OCI-M2 (cell line): ENCODE measurements at regions not wholly inside any gene's neighbourhood (a gene's known extent, or its start where the extent isn't known, plus 50 kb on each side); places are given as distances from the start of the nearest gene placed in this dataset.

Source experiments
- DNase-seq: peaks from one replicate; lab custom pipeline; 2025; ENCODE audit not compliant: unreplicated experiment; lab: John Stamatoyannopoulos, UW

DNA sequence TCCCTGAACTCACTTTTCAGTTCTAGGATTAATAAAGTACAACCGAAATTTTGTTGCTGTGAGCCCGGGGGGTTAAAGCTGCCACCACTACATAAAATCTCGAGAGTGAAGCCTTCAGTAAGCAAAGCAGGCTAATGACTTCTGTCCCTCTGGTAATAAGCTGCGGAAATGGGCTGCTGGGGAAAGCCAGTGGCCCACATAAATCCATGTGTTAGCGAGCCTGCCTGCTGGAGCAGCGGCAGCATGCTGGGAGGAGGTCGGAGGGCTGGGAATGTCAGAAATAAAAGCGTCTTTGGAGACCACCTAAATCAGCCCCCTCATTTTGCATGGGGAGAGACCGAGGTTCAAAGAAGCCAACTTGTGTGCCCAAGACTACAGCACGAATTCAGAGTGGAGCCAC, 371.7 kb downstream of the TNS1 start:
- no peak for DNase-seq

DNA sequence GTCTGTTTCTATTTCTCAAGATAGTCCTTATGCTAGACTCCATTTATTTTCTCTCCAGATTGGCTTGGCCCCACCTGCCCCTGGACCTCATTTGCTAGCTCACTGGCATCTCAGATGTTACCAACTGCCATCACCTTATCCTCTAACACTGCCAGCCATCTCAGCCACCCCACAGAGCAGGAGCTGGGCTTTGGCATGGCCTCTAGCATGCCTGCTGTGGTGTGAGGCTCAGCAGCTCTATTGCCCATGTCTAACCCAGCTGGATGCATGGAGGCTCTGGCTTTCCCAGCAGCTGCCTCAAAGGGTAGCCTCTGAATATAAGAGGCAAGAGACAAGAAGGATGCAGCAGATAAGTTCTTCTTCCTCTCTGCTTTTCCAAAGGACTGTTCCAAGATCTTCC, 373.4 kb downstream of the TNS1 start:
- DNase-seq = no peak

DNA sequence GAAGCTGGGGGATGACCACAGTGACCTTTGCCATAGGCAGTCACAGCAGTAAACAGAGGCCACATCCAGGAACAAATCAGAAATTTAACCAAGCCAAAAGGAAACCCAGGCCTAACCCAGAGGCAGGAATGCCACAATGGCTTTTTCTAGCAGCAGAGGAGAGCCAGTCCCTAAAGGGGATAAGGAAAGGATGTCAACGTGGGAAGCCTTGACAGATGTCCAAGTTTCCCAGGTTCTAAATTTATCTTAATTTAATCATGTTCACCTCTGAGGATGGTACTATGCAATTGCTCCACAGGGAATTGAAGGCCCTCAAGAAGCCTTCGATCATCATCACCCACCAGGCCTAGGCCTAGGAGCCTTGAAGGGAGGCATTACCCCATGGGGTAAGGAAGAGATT, 374.7 kb downstream of the TNS1 start:
- DNase-seq = no peak

DNA sequence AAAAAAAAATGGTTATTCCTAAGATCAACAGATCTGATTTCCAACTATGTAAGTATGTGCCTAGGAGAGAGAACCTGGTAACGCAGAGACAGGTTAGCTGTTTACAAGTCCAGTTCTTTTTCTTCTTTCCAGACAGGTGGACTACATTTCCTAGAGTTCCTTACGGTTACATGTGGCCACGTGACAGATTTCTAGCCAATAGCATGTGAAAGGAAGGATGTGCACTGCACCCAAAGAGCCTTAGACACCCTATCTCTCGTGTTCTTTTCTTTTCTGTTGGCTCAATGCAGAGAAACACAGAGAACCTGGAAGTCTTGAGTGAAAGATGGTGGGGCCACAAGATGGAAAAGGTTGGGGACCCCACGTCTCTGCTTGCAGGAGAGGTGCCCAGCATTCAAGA, 375.9 kb downstream of the TNS1 start:
- no peak for DNase-seq

- DNase-seq = no peak
These were observed 377.1 kb downstream of the TNS1 start for GRCh38 chr2:217625557-217626169.

DNA sequence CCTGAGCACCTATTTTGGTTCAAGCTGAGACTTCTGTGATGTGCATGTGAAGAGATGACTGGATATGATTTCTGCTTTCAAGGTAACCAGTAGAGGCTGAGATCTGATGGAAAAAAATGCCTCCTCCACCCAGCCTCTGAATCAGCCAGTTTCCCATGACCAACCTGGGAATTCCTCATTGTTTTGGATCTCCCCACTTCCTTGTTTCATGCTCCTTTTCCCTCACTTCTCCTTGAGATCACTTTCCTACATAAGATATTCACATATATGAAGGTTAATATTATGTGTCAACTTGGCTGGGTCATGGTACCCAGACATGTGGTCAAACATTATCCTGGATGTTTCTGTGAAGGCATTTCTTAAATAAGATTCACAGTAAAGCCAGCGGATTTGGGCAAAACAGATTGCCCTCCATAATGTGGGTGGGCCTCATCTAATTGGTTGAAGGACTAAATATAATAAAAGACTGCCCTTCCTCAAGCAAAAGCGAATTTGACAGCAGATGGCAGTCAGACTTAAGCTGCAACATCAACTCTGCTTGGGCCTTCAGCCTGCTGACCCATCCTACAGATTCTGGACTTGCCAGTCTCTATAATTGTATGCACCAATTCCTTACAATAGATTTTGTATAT, 379.4 kb downstream of the TNS1 start:
- DNase-seq = no peak

GRCh38 chr2:217622205-217623060, 380.4 kb downstream of the TNS1 start:
- DNase-seq = no peak

- DNase-seq = no peak
These were observed 381.4 kb downstream of the TNS1 start for GRCh38 chr2:217621391-217621801.

DNA sequence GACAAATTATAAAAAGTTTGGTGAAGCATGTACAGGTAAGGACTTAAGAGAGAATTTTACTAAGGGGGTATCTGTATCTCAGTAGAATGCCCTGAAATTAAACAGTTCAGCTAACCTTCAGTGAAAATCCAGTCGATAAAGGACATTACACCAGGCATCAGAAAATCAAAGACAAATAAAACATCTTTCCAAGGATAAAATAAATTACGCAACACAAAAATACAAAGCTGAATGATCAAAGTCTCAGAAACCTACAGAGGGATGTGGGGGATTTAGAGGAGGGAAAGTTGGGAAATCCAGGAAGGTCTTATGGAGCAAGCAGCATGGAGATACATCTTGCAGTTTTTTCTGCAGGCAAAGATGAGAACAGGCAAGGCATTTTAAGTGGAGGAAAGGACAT, 384.1 kb downstream of the TNS1 start:
- DNase-seq = no peak

DNA sequence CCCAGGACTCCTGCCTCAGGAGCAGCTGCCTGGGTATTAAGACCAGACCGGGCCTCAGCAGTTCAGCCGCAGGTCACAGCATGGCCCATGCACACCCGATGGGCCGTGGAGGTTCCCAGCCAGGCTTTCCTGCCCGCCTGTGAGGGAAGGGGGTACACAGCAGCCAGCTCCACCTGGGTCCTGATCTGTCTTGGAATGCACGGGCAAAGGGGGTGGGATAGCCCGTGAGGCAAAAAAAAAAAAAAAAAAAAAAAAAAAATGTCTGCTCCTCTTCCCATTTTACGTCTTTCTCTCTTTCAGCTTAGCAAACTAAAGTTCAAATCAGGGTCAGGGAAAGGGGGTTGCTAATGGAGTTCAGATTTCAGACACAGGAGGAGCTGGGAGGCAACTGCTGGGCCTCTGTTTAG, 385.2 kb downstream of the TNS1 start:
- no peak for DNase-seq

GRCh38 chr2:217616936-217617335, 385.9 kb downstream of the TNS1 start:
- no peak for DNase-seq

GRCh38 chr2:217615171-217615570, 387.6 kb downstream of the TNS1 start:
- no peak for DNase-seq

GRCh38 chr2:217614498-217614897, 388.3 kb downstream of the TNS1 start:
- DNase-seq = no peak

GRCh38 chr2:217614096-217614495, 388.7 kb downstream of the TNS1 start:
- DNase-seq = no peak

- DNase-seq = no peak
These were observed 389.9 kb downstream of the TNS1 start for GRCh38 chr2:217612920-217613319.

DNA sequence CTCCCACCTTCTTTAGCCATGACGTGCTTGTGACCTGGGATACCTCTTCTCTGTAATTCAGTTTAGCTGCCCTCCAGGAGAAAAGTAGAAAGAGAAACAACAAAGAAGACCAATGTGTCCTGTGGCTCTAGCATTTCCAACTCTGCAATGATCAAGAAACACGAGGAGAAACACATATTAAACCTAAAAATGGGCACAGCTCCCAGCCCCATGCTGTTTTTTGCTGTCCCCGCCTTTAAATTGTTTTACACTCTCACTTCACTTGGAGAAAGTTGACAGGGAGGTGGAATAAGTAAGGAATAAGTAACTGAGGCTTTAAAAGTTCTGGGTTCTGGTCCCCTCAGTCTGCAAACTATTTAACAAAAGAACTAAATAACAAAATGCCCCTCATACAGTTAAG, 390.6 kb downstream of the TNS1 start:
- DNase-seq = no peak

- no peak for DNase-seq
These were observed 391.1 kb downstream of the TNS1 start for GRCh38 chr2:217611626-217612127.

- no peak for DNase-seq
These were observed 391.7 kb downstream of the TNS1 start for GRCh38 chr2:217611056-217611455.

- no peak for DNase-seq
These were observed 392.4 kb downstream of the TNS1 start for GRCh38 chr2:217610401-217610814.

DNA sequence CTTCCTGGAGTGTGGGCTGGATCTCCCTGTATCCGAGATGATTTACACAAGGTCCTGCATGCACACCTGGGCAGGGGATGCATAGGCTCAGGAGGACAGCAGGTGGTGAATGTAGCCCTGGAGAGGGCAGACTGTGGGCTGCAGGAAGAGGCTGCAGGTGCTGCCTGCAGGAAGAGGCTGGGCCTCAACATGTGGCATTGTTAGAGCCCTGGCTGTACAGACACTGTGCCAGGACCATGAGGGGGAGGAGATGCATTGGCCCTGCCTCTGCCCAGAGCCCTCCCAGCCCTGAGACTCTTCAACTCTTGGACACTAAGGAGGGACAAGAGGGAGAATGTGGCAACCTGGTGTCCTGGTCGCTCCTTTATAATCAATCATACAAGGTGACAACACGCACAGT, 392.8 kb downstream of the TNS1 start:
- no peak for DNase-seq

DNA sequence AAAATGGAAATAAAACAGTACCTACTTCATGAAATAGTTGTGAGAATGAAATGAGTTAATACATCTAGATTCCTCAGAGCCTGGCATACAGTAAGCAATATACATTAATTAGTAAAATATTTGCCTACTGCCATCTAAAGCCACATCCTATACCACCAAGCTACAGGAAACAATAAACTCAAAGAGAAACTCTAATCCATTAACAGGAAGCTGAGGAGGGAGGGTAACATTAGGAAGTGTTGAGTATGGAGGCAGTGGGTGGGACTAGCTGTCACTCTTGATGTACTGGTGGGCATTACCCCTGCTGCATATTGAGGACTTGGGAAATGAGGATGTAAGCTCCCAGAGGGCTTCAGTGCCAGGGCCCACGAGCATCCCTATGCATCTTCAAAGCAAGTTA, 396.5 kb downstream of the TNS1 start:
- no peak for DNase-seq
